Mucosa of rectum (tissue), 2 donors: ENCODE measurements at regions not wholly inside any gene's neighbourhood (a gene's known extent, or its start where the extent isn't known, plus 50 kb on each side); places are given as distances from the start of the nearest gene placed in this dataset.

Experiments
- H3K27ac ChIP-seq, 2 donors: one replicate each; pipeline ENCODE4 v1.7.0; 2013; ENCODE audit warnings: inconsistent platforms in 2 of 2, low read depth in 2 of 2, low read length in 2 of 2
- H3K27me3 ChIP-seq, 2 donors: one replicate each; pipeline ENCODE4 v1.7.0; 2013; ENCODE audit warnings: low read length in 2 of 2; ENCODE audit not compliant: control insufficient read depth in 2 of 2, insufficient read depth in 2 of 2
- H3K36me3 ChIP-seq, 2 donors: one replicate each; pipeline ENCODE4 v1.7.0; 2013; ENCODE audit warnings: low read length in 2 of 2; ENCODE audit not compliant: control insufficient read depth in 2 of 2, insufficient read depth in 2 of 2
- H3K4me1 ChIP-seq, 2 donors: one replicate each; pipeline ENCODE4 v1.7.0; 2013; ENCODE audit warnings: low read length in 2 of 2, mild to moderate bottlenecking in 1 of 2; ENCODE audit not compliant: control insufficient read depth in 2 of 2, insufficient read depth in 2 of 2
- H3K4me3 ChIP-seq, 2 donors: one replicate each; pipeline ENCODE4 v1.7.0; 2013; ENCODE audit warnings: low read length in 2 of 2
- H3K9ac ChIP-seq, 2 donors: one replicate each; pipeline ENCODE4 v1.7.0; 2013; ENCODE audit warnings: low read length in 2 of 2, low read depth in 1 of 2, mild to moderate bottlenecking in 1 of 2
- H3K9me3 ChIP-seq, 2 donors: one replicate each; pipeline ENCODE4 v1.7.0; 2013; ENCODE audit warnings: low read length in 2 of 2; ENCODE audit not compliant: control insufficient read depth in 2 of 2
- donor health status: healthy.
- donor health status: Normal muscosa, but diverticular disease.

DNA sequence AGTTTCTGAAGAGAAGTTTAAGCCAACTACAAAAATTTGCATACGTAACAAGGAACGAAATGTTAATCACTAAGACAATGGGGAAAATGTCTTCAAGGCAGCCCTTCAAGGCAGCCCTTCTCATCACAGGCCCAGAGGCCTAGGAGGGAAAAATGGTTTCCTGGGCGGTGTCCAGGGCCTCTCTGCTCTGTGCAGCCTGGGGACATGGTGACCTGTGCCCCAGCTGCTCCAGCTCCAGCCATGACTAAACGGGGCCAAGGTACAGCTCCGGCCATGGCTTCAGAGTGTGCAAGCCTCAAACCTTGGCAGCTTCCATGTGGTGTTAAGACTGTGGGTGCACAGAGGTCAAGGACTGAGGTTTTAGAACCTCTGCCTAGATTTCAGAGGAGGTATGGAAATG lies 325.1 kb downstream of the FRK start:
- no peak overlapping the region for H3K27ac ChIP-seq
- no peaks in the 10 kb centered on the region for H3K9me3 ChIP-seq
- H3K27me3 ChIP-seq, result no peaks in the 10 kb centered on the region
- no peaks in the 10 kb centered on the region for H3K4me1 ChIP-seq
- no peak overlapping the region for H3K4me3 ChIP-seq
- no peak overlapping the region for H3K9ac ChIP-seq
- no peaks in the 10 kb centered on the region for H3K36me3 ChIP-seq

- no peaks in the 10 kb centered on the region for H3K27me3 ChIP-seq
- no peak overlapping the region for H3K4me3 ChIP-seq
- no peak overlapping the region for H3K27ac ChIP-seq
- no peaks in the 10 kb centered on the region for H3K36me3 ChIP-seq
- H3K9ac ChIP-seq, result no peak overlapping the region
- no peaks in the 10 kb centered on the region for H3K9me3 ChIP-seq
- H3K4me1 ChIP-seq, result no peaks in the 10 kb centered on the region
Observed at GRCh38 chr6:115733426-115733825, 327.3 kb downstream of the FRK start.

GRCh38 chr6:115729036-115729435 lies 331.7 kb downstream of the FRK start:
- no peaks in the 10 kb centered on the region for H3K9me3 ChIP-seq
- no peak overlapping the region for H3K9ac ChIP-seq
- H3K36me3 ChIP-seq, result no peaks in the 10 kb centered on the region
- H3K27ac ChIP-seq, result no peak overlapping the region
- no peak overlapping the region for H3K4me3 ChIP-seq
- no peaks in the 10 kb centered on the region for H3K27me3 ChIP-seq
- H3K4me1 ChIP-seq, result no peaks in the 10 kb centered on the region

DNA sequence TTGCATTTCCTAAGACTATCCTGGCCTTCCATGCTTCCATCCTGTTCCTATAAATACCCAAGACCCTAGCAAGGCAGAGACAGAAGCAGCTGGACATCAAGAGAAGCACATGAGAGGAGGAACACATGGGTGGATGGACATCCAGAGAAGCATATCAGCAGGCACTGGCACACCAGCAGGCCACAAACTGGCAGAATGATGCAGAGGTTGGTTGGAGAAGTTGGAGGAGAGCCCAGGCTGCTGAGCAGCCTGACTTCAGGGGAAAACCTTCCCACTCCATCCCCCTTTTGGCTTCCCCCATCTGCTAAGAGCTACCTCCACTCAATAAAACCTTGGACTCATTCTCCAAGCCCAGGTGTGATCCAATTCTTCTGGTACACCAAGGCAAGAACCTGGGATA lies 332.5 kb downstream of the FRK start:
- no peak overlapping the region for H3K4me3 ChIP-seq

GRCh38 chr6:115721564-115721963 lies 339.1 kb downstream of the FRK start:
- H3K4me3 ChIP-seq, result no peak overlapping the region
- H3K4me1 ChIP-seq, result no peaks in the 10 kb centered on the region
- H3K27ac ChIP-seq, result no peak overlapping the region
- H3K27me3 ChIP-seq, result no peaks in the 10 kb centered on the region
- no peaks in the 10 kb centered on the region for H3K36me3 ChIP-seq
- H3K9ac ChIP-seq, result no peak overlapping the region
- H3K9me3 ChIP-seq, result no peaks in the 10 kb centered on the region

More for the DNA sequence above, 332.5 kb downstream of the FRK start:
- H3K9me3 ChIP-seq, result no peaks in the 10 kb centered on the region
- H3K9ac ChIP-seq, result no peak overlapping the region
- H3K27me3 ChIP-seq, result no peaks in the 10 kb centered on the region
- no peaks in the 10 kb centered on the region for H3K36me3 ChIP-seq
- no peak overlapping the region for H3K27ac ChIP-seq
- no peaks in the 10 kb centered on the region for H3K4me1 ChIP-seq

GRCh38 chr6:115720900-115721299 lies 339.8 kb downstream of the FRK start:
- Histone ChIP-seq H3K9ac (no peak overlapping the region), H3K4me3 (no peak overlapping the region), H3K27ac (no peak overlapping the region), H3K4me1 (no peaks in the 10 kb centered on the region), H3K27me3 (no peaks in the 10 kb centered on the region), H3K9me3 (no peaks in the 10 kb centered on the region), H3K36me3 (no peaks in the 10 kb centered on the region)

DNA sequence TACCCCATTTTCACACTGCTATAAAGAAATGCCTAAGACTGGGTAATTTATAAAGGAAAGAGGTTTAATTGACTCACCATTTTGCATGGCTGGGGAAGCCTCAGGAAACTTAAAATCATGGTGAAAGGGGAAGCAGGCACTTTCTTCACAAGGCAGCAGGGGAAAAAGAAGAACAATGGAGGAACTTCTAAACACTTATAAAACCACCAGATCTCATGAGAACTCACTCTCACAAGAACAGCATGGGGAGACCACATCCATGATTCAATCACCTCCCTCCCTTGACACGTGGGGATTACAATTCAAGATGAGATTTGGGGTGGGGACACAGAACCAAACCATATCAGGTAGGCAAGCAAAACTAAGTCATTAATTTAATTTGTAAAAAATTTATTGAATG lies 343.2 kb downstream of the FRK start:
- no peak overlapping the region for H3K4me3 ChIP-seq

DNA sequence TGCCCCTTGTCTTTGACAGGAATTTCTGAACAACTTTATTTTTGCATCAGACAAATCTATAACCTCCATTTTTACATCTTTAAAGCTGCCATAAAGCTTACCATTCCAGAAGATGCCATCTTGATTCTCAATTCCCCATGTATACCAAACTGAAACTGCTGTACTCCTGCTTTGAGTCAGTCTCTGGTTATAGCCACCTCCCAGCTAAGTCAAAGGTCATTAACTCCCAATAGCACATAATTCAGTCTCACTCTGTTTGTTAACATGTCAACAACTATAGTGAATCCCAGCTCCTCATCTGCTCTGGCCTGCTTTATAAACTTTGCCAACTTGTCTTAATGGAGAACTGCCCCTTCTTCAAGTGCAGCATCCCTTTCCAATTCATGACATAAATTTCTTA lies 343.6 kb downstream of the FRK start:
- Histone ChIP-seq H3K9me3 (no peaks in the 10 kb centered on the region), H3K27me3 (no peaks in the 10 kb centered on the region), H3K4me3 (no peak overlapping the region), H3K27ac (no peak overlapping the region), H3K9ac (no peak overlapping the region), H3K4me1 (no peaks in the 10 kb centered on the region), H3K36me3 (no peaks in the 10 kb centered on the region)

More for the DNA sequence above, 343.2 kb downstream of the FRK start:
- no peaks in the 10 kb centered on the region for H3K9me3 ChIP-seq
- no peaks in the 10 kb centered on the region for H3K27me3 ChIP-seq
- H3K27ac ChIP-seq, result no peak overlapping the region
- H3K9ac ChIP-seq, result no peak overlapping the region
- no peaks in the 10 kb centered on the region for H3K36me3 ChIP-seq
- no peaks in the 10 kb centered on the region for H3K4me1 ChIP-seq

DNA sequence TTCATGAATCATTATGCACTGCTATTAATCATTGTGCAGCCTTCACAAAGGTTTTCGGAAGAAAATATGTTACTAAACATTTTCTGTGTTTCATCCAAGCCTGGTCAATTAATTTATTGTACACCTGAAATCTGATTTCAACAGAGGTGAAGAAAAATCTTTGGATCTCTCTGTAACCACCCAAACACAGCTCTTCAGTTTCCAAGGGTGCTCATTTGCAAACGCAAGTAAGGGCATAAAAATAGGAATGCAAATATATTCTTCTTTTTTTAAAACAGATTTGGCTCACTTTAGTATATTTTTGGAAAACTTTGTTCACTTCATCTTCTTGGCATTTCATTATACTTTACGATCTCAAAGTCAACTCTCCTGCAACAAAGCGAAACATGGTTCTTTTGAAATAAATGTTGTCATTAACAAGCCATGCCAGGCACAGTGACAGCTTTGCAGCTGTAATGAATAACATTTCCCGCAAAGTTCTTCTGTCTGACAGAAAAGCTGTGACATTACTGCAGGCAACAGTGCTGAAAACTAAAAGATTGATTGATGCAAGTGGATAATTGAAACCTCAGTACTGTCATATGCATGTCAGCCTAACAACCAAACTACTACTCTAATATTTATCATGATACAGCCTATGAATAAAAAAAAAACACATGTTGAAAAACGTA lies 348.3 kb downstream of the FRK start:
- H3K27ac ChIP-seq, result no peak overlapping the region
- H3K4me3 ChIP-seq, result no peak overlapping the region

GRCh38 chr6:115708850-115709249 lies 351.8 kb downstream of the FRK start:
- Histone ChIP-seq H3K27ac (no peak overlapping the region), H3K36me3 (no peaks in the 10 kb centered on the region), H3K27me3 (no peaks in the 10 kb centered on the region), H3K4me1 (no peaks in the 10 kb centered on the region), H3K9ac (no peak overlapping the region), H3K4me3 (no peak overlapping the region), H3K9me3 (no peaks in the 10 kb centered on the region)

More for the DNA sequence above, 348.3 kb downstream of the FRK start:
- H3K4me1 ChIP-seq, result no peaks in the 10 kb centered on the region
- H3K27me3 ChIP-seq, result no peaks in the 10 kb centered on the region
- H3K9ac ChIP-seq, result no peak overlapping the region
- no peaks in the 10 kb centered on the region for H3K9me3 ChIP-seq
- H3K36me3 ChIP-seq, result no peaks in the 10 kb centered on the region

DNA sequence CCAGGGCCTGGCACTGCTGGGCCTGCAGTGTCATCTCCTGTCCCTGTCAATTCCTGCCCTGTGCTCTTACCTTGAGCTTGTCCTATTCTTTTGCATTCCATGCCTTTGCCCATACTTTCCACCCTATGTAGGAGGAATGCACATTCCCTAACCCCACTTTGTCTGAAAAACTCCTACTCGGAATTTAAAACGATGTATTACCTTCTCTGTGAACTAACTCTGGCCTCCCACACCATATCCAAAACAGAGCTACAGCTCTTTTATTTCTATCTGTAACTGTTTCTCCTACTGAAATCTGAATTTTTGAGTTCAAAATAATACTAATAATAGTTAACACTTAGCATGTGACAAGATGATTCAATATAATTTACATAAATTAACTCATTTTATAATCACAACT lies 353.7 kb downstream of the FRK start:
- Histone ChIP-seq H3K4me1 (no peaks in the 10 kb centered on the region), H3K27me3 (no peaks in the 10 kb centered on the region), H3K4me3 (no peak overlapping the region), H3K27ac (no peak overlapping the region), H3K9me3 (no peaks in the 10 kb centered on the region), H3K9ac (no peak overlapping the region), H3K36me3 (no peaks in the 10 kb centered on the region)
